A549 (cell line): ENCODE measurements at regions not wholly inside any gene's neighbourhood (a gene's known extent, or its start where the extent isn't known, plus 50 kb on each side); places are given as distances from the start of the nearest gene placed in this dataset.

ENCODE experiments used
- ATAC-seq, 2 experiments: fragments of 200-7000 bp in 1 of 2; fragments of >200 bp in 1 of 2; cut with Nextera tagmentation in 1 of 2; cut with Tn5 transposase in 1 of 2; 3 replicates each; pipeline versions ENCODE4 v1.8.0 to v1.9.1; 2018 to 2020; ENCODE audit warnings: mild to moderate bottlenecking in 1 of 2, moderate library complexity in 1 of 2
- CTCF ChIA-PET: fragments of 300-600 bp; sonication (Branson Sonifier 250); formaldehyde crosslinking; extraction: SDS; loops from one replicate; lab custom pipeline; 2021; ENCODE audit warnings: antibody characterized with exemption, inconsistent platforms; lab: Yijun Ruan, JAX
- POLR2A ChIA-PET: fragments of 350-600 bp; formaldehyde crosslinking; extraction: SDS; loops from one replicate; lab custom pipeline; 2021; ENCODE audit warnings: antibody characterized with exemption, inconsistent platforms; lab: Yijun Ruan, JAX
- DNase-seq, 2 experiments: peaks; one replicate each; pipeline versions ENCODE4 v3.0.0 to v3.0.0-alpha.2; 2011 to 2016; ENCODE audit warnings: low read depth in 1 of 2, low spot score in 1 of 2
- FAIRE-seq: peaks from 2 replicates; lab custom pipeline; 2011; peaks lifted over from hg19 to GRCh38; lab: Jason Lieb, UNC
- H3K27ac ChIP-seq, 2 experiments: fragments of >200 bp; sonication (Bioruptor Twin); formaldehyde crosslinking; 3 replicates each; pipeline ENCODE4 v1.5.1; 2016 to 2017
- H3K4me1 ChIP-seq: fragments of >200 bp; sonication (Bioruptor Twin); formaldehyde crosslinking; 3 replicates; pipeline ENCODE4 v1.6.1; 2016
- H3K4me2 ChIP-seq: fragments of >200 bp; sonication (Bioruptor Twin); formaldehyde crosslinking; 3 replicates; pipeline ENCODE4 v1.6.1; 2016
- H3K4me3 ChIP-seq: fragments of >200 bp; sonication (Bioruptor Twin); formaldehyde crosslinking; 3 replicates; pipeline ENCODE4 v1.5.1; 2016
- H3K9me3 ChIP-seq: fragments of >200 bp; sonication (Bioruptor Twin); formaldehyde crosslinking; 3 replicates; pipeline ENCODE4 v1.6.1; 2016
- BCL3 ChIP-seq: fragments of >200 bp; sonication (Bioruptor Twin); formaldehyde crosslinking; IDR thresholded peaks from 3 replicates; pipeline ENCODE4 v1.6.1; 2016
- BHLHE40 ChIP-seq: IDR thresholded peaks from 2 replicates; pipeline ENCODE4 v1.6.1; 2012; ENCODE audit warnings: low read depth, low read length, inconsistent platforms
- CBX2 ChIP-seq: fragments of 200-600 bp; sonication (generic); IDR thresholded peaks from 2 replicates; pipeline ENCODE4 v1.6.1; 2016; ENCODE audit warnings: low read depth, mild to moderate bottlenecking, borderline replicate concordance
- CHD2 ChIP-seq: fragments of 150-350 bp; IDR thresholded peaks from 2 replicates; pipeline ENCODE4 v1.6.1; 2014; ENCODE audit warnings: low read length; ENCODE audit not compliant: partially characterized antibody
- EHMT2 ChIP-seq: fragments of 200-600 bp; sonication (generic); IDR thresholded peaks from 2 replicates; pipeline ENCODE4 v1.6.1; 2016; ENCODE audit warnings: antibody characterized with exemption, low read depth, mild to moderate bottlenecking, moderate library complexity
- ELK1 ChIP-seq: fragments of 150-350 bp; IDR thresholded peaks from 2 replicates; pipeline ENCODE4 v1.6.1; 2014; ENCODE audit warnings: low read depth, mild to moderate bottlenecking, low read length
- ESRRA ChIP-seq: fragments of 150-350 bp; IDR thresholded peaks from 2 replicates; pipeline ENCODE4 v1.6.1; 2014; ENCODE audit warnings: mild to moderate bottlenecking, low read length, borderline replicate concordance
- FOXS1 ChIP-seq: fragments of 250-450 bp; sonication (Bioruptor Pico); IDR thresholded peaks from 2 replicates; pipeline ENCODE4 v1.5.0; 2020; ENCODE audit warnings: mild to moderate bottlenecking, moderate library complexity
- HDAC2 ChIP-seq: fragments of 200-600 bp; sonication (generic); IDR thresholded peaks from 2 replicates; pipeline ENCODE4 v1.6.1; 2016
- HES2 ChIP-seq: fragments of >200 bp; sonication (Bioruptor Twin); formaldehyde crosslinking; IDR thresholded peaks from 2 replicates; pipeline ENCODE4 v1.6.1; 2016
- HEYL ChIP-seq: fragments of 250-450 bp; sonication (Bioruptor Pico); IDR thresholded peaks from 2 replicates; pipeline ENCODE4 v1.8.0; 2021; ENCODE audit warnings: mild to moderate bottlenecking, moderate library complexity
- HOXA7 ChIP-seq: fragments of 250-450 bp; sonication (Bioruptor Pico); IDR thresholded peaks from 2 replicates; pipeline ENCODE4 v1.5.0; 2020; ENCODE audit warnings: mild to moderate bottlenecking, moderate library complexity
- HOXB13 ChIP-seq: fragments of 250-450 bp; sonication (Bioruptor Pico); IDR thresholded peaks from 2 replicates; pipeline ENCODE4 v1.5.0; 2020; ENCODE audit warnings: low read depth, mild to moderate bottlenecking, moderate library complexity
- HOXB5 ChIP-seq: fragments of 250-450 bp; sonication (Bioruptor Pico); IDR thresholded peaks from 2 replicates; pipeline ENCODE4 v1.5.0; 2020; ENCODE audit warnings: mild to moderate bottlenecking, moderate library complexity
- JUN ChIP-seq, 2 experiments: fragments of >200 bp; sonication (Bioruptor Twin); formaldehyde crosslinking; IDR thresholded peaks; 2 replicates in 1 of 2; 3 replicates in 1 of 2; pipeline ENCODE4 v1.6.1; 2016 to 2017
- KDM1A ChIP-seq: fragments of 200-600 bp; sonication (generic); IDR thresholded peaks from 2 replicates; pipeline ENCODE4 v1.6.1; 2016; ENCODE audit warnings: low read depth, mild to moderate bottlenecking
- KDM5A ChIP-seq: fragments of 200-600 bp; sonication (generic); IDR thresholded peaks from 2 replicates; pipeline ENCODE4 v1.6.1; 2016; ENCODE audit warnings: antibody characterized with exemption, mild to moderate bottlenecking
- MAFK ChIP-seq: fragments of 450-650 bp; IDR thresholded peaks from 2 replicates; pipeline ENCODE4 v1.6.1; 2014; ENCODE audit not compliant: partially characterized antibody
- MAX ChIP-seq: IDR thresholded peaks from 2 replicates; pipeline ENCODE4 v1.6.1; 2012
- NPAS2 ChIP-seq: fragments of 250-450 bp; sonication (Bioruptor Pico); IDR thresholded peaks from 2 replicates; pipeline ENCODE4 v1.8.0; 2022; ENCODE audit warnings: mild to moderate bottlenecking, moderate library complexity, borderline replicate concordance
- RAD21 ChIP-seq, 2 experiments: fragments of >200 bp in 1 of 2; sonication (Bioruptor Twin) in 1 of 2; formaldehyde crosslinking in 1 of 2; IDR thresholded peaks in 1 of 2; conservative IDR thresholded peaks in 1 of 2; 2 replicates in 1 of 2; 3 replicates in 1 of 2; pipeline ENCODE4 v1.6.1; 2012 to 2018; ENCODE audit warnings: inconsistent platforms in 1 of 2
- RARB ChIP-seq: fragments of 250-450 bp; sonication (Bioruptor Pico); IDR thresholded peaks from 2 replicates; pipeline ENCODE4 v1.8.0; 2021; ENCODE audit warnings: mild to moderate bottlenecking, moderate library complexity
- RNF2 ChIP-seq: fragments of 200-600 bp; sonication (generic); IDR thresholded peaks from 2 replicates; pipeline ENCODE4 v1.6.1; 2016; ENCODE audit warnings: low read depth, mild to moderate bottlenecking, antibody characterized with exemption, moderate library complexity, borderline replicate concordance
- SMC3 ChIP-seq: fragments of >200 bp; sonication (Bioruptor Twin); formaldehyde crosslinking; IDR thresholded peaks from 3 replicates; pipeline ENCODE4 v1.6.1; 2018; ENCODE audit warnings: inconsistent platforms
- USF2 ChIP-seq: fragments of 450-650 bp; IDR thresholded peaks from 2 replicates; pipeline ENCODE4 v1.6.1; 2014; ENCODE audit warnings: antibody characterized with exemption
- WGBS: methylation state at CpG from one replicate; pipeline ENCODE4 v1.1.6; 2017; ENCODE audit errors: missing lambda C conversion rate; 5-methylcytosine and 5-hydroxymethylcytosine counted together
- TF ChIP-seq, protein P1 (sequence below): IDR thresholded peaks from 2 replicates; pipeline ENCODE4 v1.6.1; 2012

DNA sequence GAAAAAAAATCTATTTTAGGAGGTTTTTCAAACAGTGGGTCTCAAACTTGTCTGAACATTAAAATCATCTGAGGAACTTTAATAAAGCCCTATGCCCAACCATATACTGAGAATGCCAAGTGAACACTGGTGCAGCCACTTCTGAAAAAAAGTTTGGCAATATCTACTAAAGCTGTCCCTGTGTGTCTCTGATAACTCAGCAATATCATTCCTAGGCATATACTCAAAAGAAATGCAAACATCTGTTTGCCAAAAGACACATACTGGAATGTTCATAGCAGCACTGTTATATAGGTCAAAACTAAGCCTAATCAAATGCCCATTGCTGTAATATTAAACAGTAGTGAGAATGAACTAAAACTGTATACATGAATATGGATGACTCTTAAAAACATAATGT, 74.2 kb upstream of the RGS4 start (continued):
- no peak for TF ChIP-seq ESRRA
- TF ChIP-seq MAFK = no peak
- TF ChIP-seq CHD2 = no peak
- no peak for TF ChIP-seq HOXB5 (CRISPR knock-in tag)

GRCh38 chr1:162993846-162994245, 75.3 kb upstream of the RGS4 start:
- H3K4me3 ChIP-seq = no peak overlapping the region
- CTCF ChIA-PET = no interaction called here
- 5% methylated on average over 3 of the region's 3 CpGs for WGBS
- H3K4me1 ChIP-seq = no peaks in the 10 kb centered on the region
- H3K4me2 ChIP-seq = no peak overlapping the region
- POLR2A ChIA-PET = no interaction called here
- no peaks in the 10 kb centered on the region for H3K9me3 ChIP-seq
- ATAC-seq = no peak
- TF ChIP-seq JUN (IDR thresholded peaks at IDR 0.05) (no peak), RARB (no peak), HDAC2 (no peak), HES2 (no peak)
- FAIRE-seq = no peak
- no peak for DNase-seq
- H3K27ac ChIP-seq = no peak overlapping the region

GRCh38 chr1:162992945-162993344, 76.2 kb upstream of the RGS4 start:
- CTCF ChIA-PET = interaction anchor here (0.7 kb wide), 2 partner anchors 189 to 210 kb away, joined by 3 to 4 read pairs; partner anchors contain the start of gene RGS5
- Histone ChIP-seq H3K4me2 (no peak overlapping the region), H3K4me1 (no peaks in the 10 kb centered on the region), H3K4me3 (no peak overlapping the region), H3K9me3 (no peaks in the 10 kb centered on the region), H3K27ac (no peak overlapping the region)
- TF ChIP-seq KDM5A (no peak), CBX2 (no peak), USF2 (no peak), BHLHE40 (no peak), RNF2 (no peak), KDM1A (no peak), BCL3 (no peak), NPAS2 (no peak), HEYL (CRISPR knock-in tag) (no peak), SMC3 (no peak), EHMT2 (no peak)
- TF ChIP-seq, protein P1, sequence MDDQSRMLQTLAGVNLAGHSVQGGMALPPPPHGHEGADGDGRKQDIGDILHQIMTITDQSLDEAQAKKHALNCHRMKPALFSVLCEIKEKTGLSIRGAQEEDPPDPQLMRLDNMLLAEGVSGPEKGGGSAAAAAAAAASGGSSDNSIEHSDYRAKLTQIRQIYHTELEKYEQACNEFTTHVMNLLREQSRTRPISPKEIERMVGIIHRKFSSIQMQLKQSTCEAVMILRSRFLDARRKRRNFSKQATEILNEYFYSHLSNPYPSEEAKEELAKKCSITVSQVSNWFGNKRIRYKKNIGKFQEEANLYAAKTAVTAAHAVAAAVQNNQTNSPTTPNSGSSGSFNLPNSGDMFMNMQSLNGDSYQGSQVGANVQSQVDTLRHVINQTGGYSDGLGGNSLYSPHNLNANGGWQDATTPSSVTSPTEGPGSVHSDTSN = no peak
- POLR2A ChIA-PET = no interaction called here
- DNase-seq (no peak), ATAC-seq (no peak), FAIRE-seq (no peak)
- 4% methylated on average over 3 of the region's 3 CpGs for WGBS

- ChIA-PET POLR2A (no interaction called here), CTCF (interaction anchor here (0.6 kb wide), 1 partner anchor 47 kb away, joined by 4 read pairs; no protein-coding TSS in a partner anchor)
- H3K4me1 ChIP-seq = no peaks in the 10 kb centered on the region
- WGBS = 11% methylated on average over 6 of the region's 6 CpGs
- H3K4me3 ChIP-seq = no peak overlapping the region
- no peak overlapping the region for H3K27ac ChIP-seq
- H3K9me3 ChIP-seq = no peaks in the 10 kb centered on the region
- H3K4me2 ChIP-seq = no peak overlapping the region
- FAIRE-seq (no peak), ATAC-seq (no peak), DNase-seq (no peak)
- TF ChIP-seq FOXS1 (CRISPR knock-in tag) (no peak), CHD2 (no peak), HOXA7 (no peak), HOXB13 (CRISPR knock-in tag) (no peak), NPAS2 (no peak), HDAC2 (no peak), CBX2 (no peak), RAD21 (conservative IDR thresholded peaks at IDR 0.05 in 1 of 2, IDR thresholded peaks at IDR 0.05 in 1 of 2) (no peak), MAX (no peak), USF2 (no peak), EHMT2 (no peak), BHLHE40 (no peak), ELK1 (no peak)
- TF ChIP-seq, protein P1 = no peak
Observed at GRCh38 chr1:162991444-162991843, 77.7 kb upstream of the RGS4 start.
